Cardiac muscle cell (in vitro differentiated cells and primary cell): ENCODE measurements at regions not wholly inside any gene's neighbourhood (a gene's known extent, or its start where the extent isn't known, plus 50 kb on each side); places are given as distances from the start of the nearest gene placed in this dataset.
"Not testable (repeated sequence)": the region's sequence is repeated elsewhere in the genome, so short reads cannot be mapped to it uniquely, and the experiment has no call there.

ENCODE experiments used
- DNase-seq, 2 donors: peaks; one replicate each; pipeline versions ENCODE4 v3.0.0 to v3.0.0-alpha.2; 2010 to 2017; ENCODE audit warnings: low read depth in 1 of 2, low spot score in 1 of 2
- H3K27ac ChIP-seq: fragments of 200-600 bp; sonication (generic); 2 replicates; pipeline ENCODE4 v1.5.1; 2016
- H3K27me3 ChIP-seq: fragments of 200-600 bp; sonication (generic); 2 replicates; pipeline ENCODE4 v1.6.0; 2016; ENCODE audit warnings: control low read depth
- H3K36me3 ChIP-seq: fragments of 200-600 bp; sonication (generic); 2 replicates; pipeline ENCODE4 v1.5.1; 2016; ENCODE audit warnings: control low read depth
- H3K4me1 ChIP-seq: fragments of 200-600 bp; sonication (generic); 2 replicates; pipeline ENCODE4 v1.8.1; 2017; ENCODE audit warnings: low read depth, mild to moderate bottlenecking, mixed run types
- H3K4me3 ChIP-seq: fragments of 200-600 bp; sonication (generic); 2 replicates; pipeline ENCODE4 v1.5.1; 2016; ENCODE audit warnings: mild to moderate bottlenecking
- H3K9me3 ChIP-seq: fragments of 200-600 bp; sonication (generic); 2 replicates; pipeline ENCODE4 v1.5.1; 2017; ENCODE audit warnings: low read depth, mild to moderate bottlenecking, control low read depth
- CTCF ChIP-seq: IDR thresholded peaks from 2 replicates; pipeline ENCODE4 v1.5.1; 2012; ENCODE audit warnings: low read depth, mild to moderate bottlenecking, low read length

GRCh38 chr5:174556756-174557155 lies 167.6 kb upstream of the MSX2 start:
- DNase-seq: no peak
- TF ChIP-seq CTCF: no peak
- no peaks in the 10 kb centered on the region for H3K9me3 ChIP-seq
- no peak overlapping the region for H3K27ac ChIP-seq
- H3K4me1 ChIP-seq: no peaks in the 10 kb centered on the region
- no peaks in the 10 kb centered on the region for H3K36me3 ChIP-seq
- no peak overlapping the region for H3K4me3 ChIP-seq
- H3K27me3 ChIP-seq: peaks cover 17% of the 10 kb centered on the region

- H3K27me3 ChIP-seq: peaks cover 17% of the 10 kb centered on the region
- H3K4me1 ChIP-seq: no peaks in the 10 kb centered on the region
- no peak overlapping the region for H3K27ac ChIP-seq
- no peaks in the 10 kb centered on the region for H3K9me3 ChIP-seq
- no peak overlapping the region for H3K4me3 ChIP-seq
- TF ChIP-seq CTCF: no peak
- DNase-seq: no peak
- H3K36me3 ChIP-seq: no peaks in the 10 kb centered on the region
Measured at GRCh38 chr5:174558190-174558589, 166.2 kb upstream of the MSX2 start.

GRCh38 chr5:174559141-174559540 lies 165.2 kb upstream of the MSX2 start:
- Histone ChIP-seq H3K36me3 (no peaks in the 10 kb centered on the region), H3K9me3 (no peaks in the 10 kb centered on the region), H3K4me1 (no peaks in the 10 kb centered on the region), H3K27ac (no peak overlapping the region), H3K4me3 (no peak overlapping the region), H3K27me3 (peaks cover 17% of the 10 kb centered on the region)
- TF ChIP-seq CTCF: no peak
- no peak for DNase-seq

- H3K4me3 ChIP-seq: no peak overlapping the region
- no peak for DNase-seq
- H3K27ac ChIP-seq: no peak overlapping the region
- no peaks in the 10 kb centered on the region for H3K36me3 ChIP-seq
- peaks cover 17% of the 10 kb centered on the region for H3K27me3 ChIP-seq
- no peaks in the 10 kb centered on the region for H3K9me3 ChIP-seq
- H3K4me1 ChIP-seq: no peaks in the 10 kb centered on the region
- no peak for TF ChIP-seq CTCF
Measured at GRCh38 chr5:174559566-174560090, 164.8 kb upstream of the MSX2 start.

GRCh38 chr5:174560861-174561260 lies 163.5 kb upstream of the MSX2 start:
- H3K27ac ChIP-seq: no peak overlapping the region
- H3K4me1 ChIP-seq: no peaks in the 10 kb centered on the region
- H3K27me3 ChIP-seq: peaks cover 17% of the 10 kb centered on the region
- no peaks in the 10 kb centered on the region for H3K36me3 ChIP-seq
- DNase-seq: no peak
- H3K9me3 ChIP-seq: no peaks in the 10 kb centered on the region
- H3K4me3 ChIP-seq: no peak overlapping the region
- no peak for TF ChIP-seq CTCF

- H3K4me1 ChIP-seq, H3K9me3 ChIP-seq, H3K27ac ChIP-seq, H3K36me3 ChIP-seq, H3K4me3 ChIP-seq: not testable (repeated sequence)
- peak in 1 of 2 donors; percentile 23 for DNase-seq
- peaks cover 13% of the 10 kb centered on the region for H3K27me3 ChIP-seq
Measured at GRCh38 chr5:174563040-174563439, 161.3 kb upstream of the MSX2 start.
